Stimulated activated naive CD8-positive, alpha-beta T cell treated with anti-CD3 and anti-CD28 coated beads, Interleukin-15, Interleukin-2, amounts not matched to agents 100 ng/mL and 50 ng/mL, for 24 hours (primary cell): ENCODE measurements at regions not wholly inside any gene's neighbourhood (a gene's known extent, or its start where the extent isn't known, plus 50 kb on each side); places are given as distances from the start of the nearest gene placed in this dataset.

Experiments
- H3K27ac Mint-ChIP-seq: one replicate; pipeline ENCODE4 v1.8.0; 2021; ENCODE audit warnings: mild to moderate bottlenecking, mixed read lengths
- H3K27me3 Mint-ChIP-seq: one replicate; pipeline ENCODE4 v1.8.0; 2021; ENCODE audit warnings: mixed read lengths
- H3K36me3 Mint-ChIP-seq: one replicate; pipeline ENCODE4 v1.8.0; 2021; ENCODE audit warnings: low read depth, mixed read lengths
- H3K4me1 Mint-ChIP-seq: one replicate; pipeline ENCODE4 v1.8.0; 2021; ENCODE audit warnings: low read depth, mixed read lengths
- H3K4me3 Mint-ChIP-seq: one replicate; pipeline ENCODE4 v1.8.0; 2021; ENCODE audit warnings: mild to moderate bottlenecking, mixed read lengths
- H3K9me3 Mint-ChIP-seq: one replicate; pipeline ENCODE4 v1.8.0; 2021; ENCODE audit warnings: mixed read lengths

DNA sequence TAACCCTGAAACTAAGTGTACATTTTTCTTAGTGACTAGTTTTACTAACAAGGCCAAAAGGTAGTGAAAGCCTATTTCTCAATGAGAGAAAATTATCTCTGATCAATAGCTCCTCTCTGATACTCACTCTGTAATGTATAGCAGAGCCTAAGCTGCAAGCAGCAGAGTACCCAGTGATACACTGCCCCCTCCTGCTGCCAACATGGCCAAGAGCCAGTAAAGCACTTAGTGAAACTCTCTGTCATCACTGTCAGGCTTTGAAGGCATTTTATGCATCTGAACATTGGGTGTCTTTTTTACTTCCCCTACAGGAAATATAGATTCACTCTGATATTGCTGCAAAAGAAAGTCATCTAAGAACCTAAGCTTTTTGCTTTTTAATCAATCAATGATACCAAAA lies 784.1 kb upstream of the CDH7 start:
- Mint-ChIP-seq H3K4me3 (no peak overlapping the region), H3K4me1 (no peaks in the 10 kb centered on the region), H3K27ac (no peak overlapping the region), H3K9me3 (peaks cover 14% of the 10 kb centered on the region), H3K36me3 (no peaks in the 10 kb centered on the region), H3K27me3 (no peaks in the 10 kb centered on the region)

DNA sequence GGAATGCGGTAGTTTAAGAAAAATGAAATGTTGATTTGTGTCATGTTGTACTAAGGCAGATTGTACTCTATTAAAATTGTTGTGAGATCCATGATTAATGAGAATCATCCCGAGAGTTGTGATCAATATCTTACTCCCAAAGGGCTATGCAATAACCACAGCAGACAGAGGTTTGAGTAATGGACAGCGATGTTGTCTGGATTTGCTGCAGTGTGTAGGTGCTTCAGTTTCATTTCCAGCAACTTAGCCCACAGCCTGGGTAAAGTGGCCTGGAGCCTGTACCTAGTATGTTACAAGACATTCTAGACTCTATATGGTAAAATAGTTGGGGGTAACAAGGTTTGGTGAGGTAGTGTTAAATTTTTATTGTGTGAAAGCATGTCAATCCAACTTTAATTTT lies 794.3 kb upstream of the CDH7 start:
- H3K9me3 Mint-ChIP-seq: peaks cover 4% of the 10 kb centered on the region
- H3K4me1 Mint-ChIP-seq: no peaks in the 10 kb centered on the region
- H3K36me3 Mint-ChIP-seq: no peaks in the 10 kb centered on the region
- H3K4me3 Mint-ChIP-seq: no peak overlapping the region
- no peaks in the 10 kb centered on the region for H3K27me3 Mint-ChIP-seq
- no peak overlapping the region for H3K27ac Mint-ChIP-seq

GRCh38 chr18:64949885-64950284 lies 800.9 kb upstream of the CDH7 start:
- no peak overlapping the region for H3K27ac Mint-ChIP-seq
- peaks cover 17% of the 10 kb centered on the region for H3K9me3 Mint-ChIP-seq
- H3K27me3 Mint-ChIP-seq: no peaks in the 10 kb centered on the region
- no peaks in the 10 kb centered on the region for H3K36me3 Mint-ChIP-seq
- H3K4me1 Mint-ChIP-seq: no peaks in the 10 kb centered on the region
- H3K4me3 Mint-ChIP-seq: no peak overlapping the region

GRCh38 chr18:64936671-64937070 lies 787.8 kb upstream of the LINC00305 start:
- Mint-ChIP-seq H3K4me1 (no peaks in the 10 kb centered on the region), H3K9me3 (peaks cover 4% of the 10 kb centered on the region), H3K27me3 (no peaks in the 10 kb centered on the region), H3K27ac (no peak overlapping the region), H3K36me3 (no peaks in the 10 kb centered on the region), H3K4me3 (no peak overlapping the region)

GRCh38 chr18:64929036-64929435 lies 780.1 kb upstream of the LINC00305 start:
- Mint-ChIP-seq H3K4me3 (no peak overlapping the region), H3K27ac (no peak overlapping the region), H3K36me3 (no peaks in the 10 kb centered on the region), H3K4me1 (no peaks in the 10 kb centered on the region), H3K9me3 (no peaks in the 10 kb centered on the region), H3K27me3 (no peaks in the 10 kb centered on the region)

DNA sequence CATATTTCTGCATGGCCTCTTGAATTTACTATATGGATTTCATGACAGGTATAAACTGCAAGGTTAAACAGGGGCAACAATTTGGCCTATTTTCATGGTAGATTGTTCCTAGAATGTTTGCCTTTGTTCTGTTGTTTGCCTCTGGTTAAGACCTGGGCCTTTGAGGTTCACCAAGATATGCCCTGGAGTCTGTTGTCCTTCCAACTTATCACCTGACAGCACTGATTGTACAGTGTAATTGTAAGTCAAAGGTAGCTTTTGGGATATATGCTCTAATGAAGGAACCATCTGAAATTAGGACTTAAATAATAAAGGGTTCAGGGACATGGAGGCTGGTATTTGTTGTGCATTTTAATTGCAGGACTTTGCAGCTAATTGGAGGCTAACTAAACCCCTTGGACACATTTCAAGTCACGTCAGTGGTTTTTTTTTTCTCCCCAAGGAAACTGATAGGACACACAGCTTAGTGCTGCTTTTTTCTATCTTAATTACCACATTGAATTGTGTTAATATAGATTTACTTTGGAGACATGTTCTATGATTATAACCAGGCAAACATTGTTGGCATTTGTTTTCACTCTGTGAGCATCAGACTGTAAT lies 771.2 kb upstream of the LINC00305 start:
- Mint-ChIP-seq H3K27ac (no peak overlapping the region), H3K36me3 (no peaks in the 10 kb centered on the region), H3K4me3 (no peak overlapping the region), H3K9me3 (no peaks in the 10 kb centered on the region), H3K27me3 (no peaks in the 10 kb centered on the region), H3K4me1 (no peaks in the 10 kb centered on the region)

GRCh38 chr18:64918851-64919250 lies 770.0 kb upstream of the LINC00305 start:
- Mint-ChIP-seq H3K27ac (no peak overlapping the region), H3K4me3 (no peak overlapping the region), H3K36me3 (no peaks in the 10 kb centered on the region)

GRCh38 chr18:64893349-64893748 lies 744.5 kb upstream of the LINC00305 start:
- Mint-ChIP-seq H3K9me3 (peaks cover 5% of the 10 kb centered on the region), H3K27me3 (no peaks in the 10 kb centered on the region), H3K36me3 (no peaks in the 10 kb centered on the region), H3K4me3 (no peak overlapping the region), H3K4me1 (no peaks in the 10 kb centered on the region), H3K27ac (no peak overlapping the region)

More at GRCh38 chr18:64918851-64919250, 770.0 kb upstream of the LINC00305 start:
- no peaks in the 10 kb centered on the region for H3K4me1 Mint-ChIP-seq
- H3K9me3 Mint-ChIP-seq: no peaks in the 10 kb centered on the region
- H3K27me3 Mint-ChIP-seq: no peaks in the 10 kb centered on the region

DNA sequence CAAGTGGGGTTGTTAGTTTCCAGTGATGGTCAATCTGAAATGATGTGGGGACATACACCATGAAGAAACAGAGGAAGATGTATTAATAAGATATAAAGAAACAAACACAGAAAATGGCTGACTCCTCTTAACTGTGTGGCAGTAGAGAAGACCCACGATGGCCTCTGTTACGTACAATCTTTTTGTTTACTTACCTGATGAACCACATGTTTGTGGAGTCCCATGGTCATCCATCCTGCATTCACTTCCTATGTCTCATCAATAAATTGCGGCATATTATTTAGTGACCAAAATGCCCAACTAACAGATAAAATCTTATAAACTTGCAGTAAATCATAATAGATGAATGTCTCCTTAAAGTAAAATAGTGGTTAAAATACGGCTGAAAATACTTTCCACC lies 740.1 kb upstream of the LINC00305 start:
- no peak overlapping the region for H3K4me3 Mint-ChIP-seq
- peaks cover 7% of the 10 kb centered on the region for H3K9me3 Mint-ChIP-seq
- H3K4me1 Mint-ChIP-seq: no peaks in the 10 kb centered on the region
- no peaks in the 10 kb centered on the region for H3K27me3 Mint-ChIP-seq
- H3K36me3 Mint-ChIP-seq: no peaks in the 10 kb centered on the region
- H3K27ac Mint-ChIP-seq: no peak overlapping the region

DNA sequence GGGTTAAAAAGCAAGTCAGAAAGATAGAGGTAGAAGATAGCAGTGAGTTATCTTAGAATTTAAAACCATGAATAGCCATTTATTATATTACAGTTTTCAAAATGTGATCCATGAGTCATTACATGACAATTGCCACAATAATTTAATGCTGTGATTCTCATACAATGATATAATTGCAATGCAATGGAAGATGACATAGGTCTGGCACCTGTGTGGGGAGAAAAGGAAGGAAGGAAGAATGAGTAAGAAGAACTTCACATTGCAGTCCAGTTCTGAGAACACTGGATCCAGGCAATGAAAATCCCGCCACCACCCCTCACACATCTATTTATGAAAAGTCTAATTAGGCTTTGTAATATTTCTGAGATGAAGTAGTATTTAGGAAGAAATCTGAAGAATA lies 738.1 kb upstream of the LINC00305 start:
- no peak overlapping the region for H3K27ac Mint-ChIP-seq

DNA sequence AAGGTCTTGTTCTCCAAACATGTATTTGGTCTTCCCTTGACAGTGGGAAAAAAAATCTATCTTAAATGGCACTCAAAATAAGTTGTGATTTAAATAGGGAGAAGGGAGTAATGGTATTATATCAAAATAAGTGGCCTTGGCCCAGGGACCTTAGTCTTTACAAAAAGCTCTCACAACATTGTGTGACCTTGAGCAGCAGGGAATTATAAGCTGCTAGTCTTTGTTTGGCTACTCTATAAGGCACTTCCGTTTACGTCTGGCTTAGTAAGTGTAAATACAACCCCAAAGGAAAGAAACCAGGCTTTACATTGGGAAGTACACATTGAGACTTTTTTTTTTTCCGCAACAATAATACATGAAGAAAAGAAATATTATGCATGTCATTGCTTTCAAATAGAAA lies 734.0 kb upstream of the LINC00305 start:
- Mint-ChIP-seq H3K9me3 (peaks cover 2% of the 10 kb centered on the region), H3K36me3 (no peaks in the 10 kb centered on the region), H3K4me3 (no peak overlapping the region), H3K27me3 (no peaks in the 10 kb centered on the region), H3K27ac (no peak overlapping the region), H3K4me1 (no peaks in the 10 kb centered on the region)

More for the DNA sequence above, 738.1 kb upstream of the LINC00305 start:
- Mint-ChIP-seq H3K27me3 (no peaks in the 10 kb centered on the region), H3K9me3 (peaks cover 4% of the 10 kb centered on the region), H3K4me1 (no peaks in the 10 kb centered on the region), H3K36me3 (no peaks in the 10 kb centered on the region), H3K4me3 (no peak overlapping the region)

GRCh38 chr18:64876833-64877232 lies 727.9 kb upstream of the LINC00305 start:
- peaks cover 4% of the 10 kb centered on the region for H3K9me3 Mint-ChIP-seq
- H3K27ac Mint-ChIP-seq: no peak overlapping the region
- H3K36me3 Mint-ChIP-seq: no peaks in the 10 kb centered on the region

DNA sequence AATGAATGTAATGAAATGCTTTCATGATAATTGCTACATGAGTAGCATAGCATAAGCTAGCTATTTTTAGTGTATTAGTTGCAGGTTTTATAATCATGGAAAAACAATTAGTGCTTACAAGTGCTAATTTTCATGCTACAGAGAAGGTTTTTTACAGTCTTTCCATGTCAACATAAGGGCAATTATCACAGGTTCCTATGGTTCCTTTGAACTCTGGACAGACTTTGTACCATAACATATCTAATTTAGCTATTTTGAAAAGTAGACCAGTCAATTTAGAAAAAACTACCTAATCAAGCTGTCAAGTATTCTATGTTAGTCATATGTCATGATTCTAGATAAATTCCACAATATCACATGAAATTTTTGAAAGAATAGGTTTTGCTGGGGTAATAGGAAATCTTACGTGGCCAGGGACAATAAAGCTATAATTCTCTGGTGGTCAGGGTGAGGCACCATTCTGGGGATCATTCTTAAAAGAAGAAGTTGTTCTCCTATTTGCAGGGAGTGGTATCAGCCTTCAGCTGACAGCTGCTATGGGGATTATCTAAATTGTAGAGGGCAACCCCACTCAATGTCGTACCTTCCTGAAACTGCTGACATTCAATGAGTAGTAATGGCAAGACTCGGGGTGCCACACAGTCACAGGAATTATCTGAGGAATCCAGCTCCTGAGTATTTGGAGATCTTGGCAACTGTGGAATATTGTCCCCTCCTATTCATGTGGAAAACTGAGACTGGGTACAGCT lies 724.0 kb upstream of the LINC00305 start:
- Mint-ChIP-seq H3K27ac (no peak overlapping the region), H3K27me3 (no peaks in the 10 kb centered on the region), H3K4me1 (no peaks in the 10 kb centered on the region), H3K4me3 (no peak overlapping the region), H3K9me3 (peaks cover 9% of the 10 kb centered on the region), H3K36me3 (no peaks in the 10 kb centered on the region)

More at GRCh38 chr18:64876833-64877232, 727.9 kb upstream of the LINC00305 start:
- H3K4me3 Mint-ChIP-seq: no peak overlapping the region
- no peaks in the 10 kb centered on the region for H3K4me1 Mint-ChIP-seq
- H3K27me3 Mint-ChIP-seq: no peaks in the 10 kb centered on the region

- H3K36me3 Mint-ChIP-seq: no peaks in the 10 kb centered on the region
- H3K4me3 Mint-ChIP-seq: no peak overlapping the region
- peaks cover 16% of the 10 kb centered on the region for H3K9me3 Mint-ChIP-seq
- H3K27me3 Mint-ChIP-seq: no peaks in the 10 kb centered on the region
- no peaks in the 10 kb centered on the region for H3K4me1 Mint-ChIP-seq
- H3K27ac Mint-ChIP-seq: no peak overlapping the region
These were observed 705.2 kb upstream of the LINC00305 start for GRCh38 chr18:64854112-64854511.

GRCh38 chr18:64852281-64852680 lies 703.4 kb upstream of the LINC00305 start:
- Mint-ChIP-seq H3K27me3 (no peaks in the 10 kb centered on the region), H3K4me3 (no peak overlapping the region), H3K4me1 (no peaks in the 10 kb centered on the region), H3K9me3 (peaks cover 16% of the 10 kb centered on the region), H3K27ac (no peak overlapping the region), H3K36me3 (no peaks in the 10 kb centered on the region)

GRCh38 chr18:64851726-64852125 lies 702.8 kb upstream of the LINC00305 start:
- no peaks in the 10 kb centered on the region for H3K27me3 Mint-ChIP-seq
- H3K4me1 Mint-ChIP-seq: no peaks in the 10 kb centered on the region
- no peaks in the 10 kb centered on the region for H3K36me3 Mint-ChIP-seq
- H3K4me3 Mint-ChIP-seq: no peak overlapping the region
- no peak overlapping the region for H3K27ac Mint-ChIP-seq
- H3K9me3 Mint-ChIP-seq: peaks cover 16% of the 10 kb centered on the region
